ENCODE measurements at regions not wholly inside any gene's neighbourhood (a gene's known extent, or its start where the extent isn't known, plus 50 kb on each side); places are given as distances from the start of the nearest gene placed in this dataset.

DNA sequence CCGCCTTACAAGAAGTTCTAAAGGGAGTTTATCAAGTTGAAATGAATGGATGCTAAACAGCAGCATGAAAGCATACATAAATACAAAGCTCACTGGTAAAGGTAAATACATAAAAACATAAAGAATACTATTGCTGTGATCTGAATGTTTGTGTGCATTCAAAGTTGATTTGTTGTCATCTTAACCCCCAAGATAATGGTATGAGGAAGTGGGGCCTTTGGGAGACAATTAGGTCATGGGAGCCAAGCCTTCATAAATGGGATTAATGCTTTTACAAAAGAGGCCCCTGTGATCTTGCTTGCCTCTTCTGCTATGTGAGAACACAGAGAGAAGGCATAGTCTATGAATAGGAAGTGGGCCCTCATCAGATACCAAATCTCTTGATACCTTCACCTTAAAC, 209.0 kb upstream of the SAMSN1 start:
- TF ChIP-seq, protein P1, sequence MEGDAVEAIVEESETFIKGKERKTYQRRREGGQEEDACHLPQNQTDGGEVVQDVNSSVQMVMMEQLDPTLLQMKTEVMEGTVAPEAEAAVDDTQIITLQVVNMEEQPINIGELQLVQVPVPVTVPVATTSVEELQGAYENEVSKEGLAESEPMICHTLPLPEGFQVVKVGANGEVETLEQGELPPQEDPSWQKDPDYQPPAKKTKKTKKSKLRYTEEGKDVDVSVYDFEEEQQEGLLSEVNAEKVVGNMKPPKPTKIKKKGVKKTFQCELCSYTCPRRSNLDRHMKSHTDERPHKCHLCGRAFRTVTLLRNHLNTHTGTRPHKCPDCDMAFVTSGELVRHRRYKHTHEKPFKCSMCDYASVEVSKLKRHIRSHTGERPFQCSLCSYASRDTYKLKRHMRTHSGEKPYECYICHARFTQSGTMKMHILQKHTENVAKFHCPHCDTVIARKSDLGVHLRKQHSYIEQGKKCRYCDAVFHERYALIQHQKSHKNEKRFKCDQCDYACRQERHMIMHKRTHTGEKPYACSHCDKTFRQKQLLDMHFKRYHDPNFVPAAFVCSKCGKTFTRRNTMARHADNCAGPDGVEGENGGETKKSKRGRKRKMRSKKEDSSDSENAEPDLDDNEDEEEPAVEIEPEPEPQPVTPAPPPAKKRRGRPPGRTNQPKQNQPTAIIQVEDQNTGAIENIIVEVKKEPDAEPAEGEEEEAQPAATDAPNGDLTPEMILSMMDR (conservative IDR thresholded peaks at IDR 0.05; ENCODE audit: low read length): no peak
- no peak for TF ChIP-seq EZH2phosphoT487 (IDR thresholded peaks at IDR 0.05; ENCODE audit: borderline replicate concordance)

All from Loucy (cell line).